ENCODE measurements at regions not wholly inside any gene's neighbourhood (a gene's known extent, or its start where the extent isn't known, plus 50 kb on each side); places are given as distances from the start of the nearest gene placed in this dataset.

DNA sequence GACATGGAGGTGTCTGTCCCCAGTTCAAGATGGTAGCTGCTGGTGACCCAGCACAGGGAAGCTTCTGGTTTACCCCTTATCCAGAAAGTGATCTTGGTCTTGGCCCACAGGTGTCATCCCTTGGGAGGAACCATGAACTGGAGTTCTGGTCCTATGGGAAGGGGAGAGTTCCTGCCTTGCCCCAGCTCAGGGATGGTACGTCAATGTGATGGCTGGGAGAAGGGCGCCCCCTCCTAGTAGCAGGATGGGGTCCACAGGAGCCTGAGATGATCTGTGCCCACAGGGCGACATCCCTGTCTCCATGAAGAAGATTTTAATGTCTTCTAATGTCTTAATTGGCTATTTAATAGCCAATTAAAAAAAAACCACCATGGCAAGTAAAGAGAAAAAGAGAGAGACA, 249.8 kb downstream of the SIPA1L2 start:
- intact Hi-C loops (cut with DNase I, micrococcal nuclease) = no loop called here
- ATAC-seq (no peak), DNase-seq (no peak)

- DNase-seq (no peak), ATAC-seq (no peak)
- intact Hi-C loops (cut with DNase I, micrococcal nuclease) = no loop called here
Measured at GRCh38 chr1:232379063-232379434, 250.9 kb downstream of the SIPA1L2 start.

DNA sequence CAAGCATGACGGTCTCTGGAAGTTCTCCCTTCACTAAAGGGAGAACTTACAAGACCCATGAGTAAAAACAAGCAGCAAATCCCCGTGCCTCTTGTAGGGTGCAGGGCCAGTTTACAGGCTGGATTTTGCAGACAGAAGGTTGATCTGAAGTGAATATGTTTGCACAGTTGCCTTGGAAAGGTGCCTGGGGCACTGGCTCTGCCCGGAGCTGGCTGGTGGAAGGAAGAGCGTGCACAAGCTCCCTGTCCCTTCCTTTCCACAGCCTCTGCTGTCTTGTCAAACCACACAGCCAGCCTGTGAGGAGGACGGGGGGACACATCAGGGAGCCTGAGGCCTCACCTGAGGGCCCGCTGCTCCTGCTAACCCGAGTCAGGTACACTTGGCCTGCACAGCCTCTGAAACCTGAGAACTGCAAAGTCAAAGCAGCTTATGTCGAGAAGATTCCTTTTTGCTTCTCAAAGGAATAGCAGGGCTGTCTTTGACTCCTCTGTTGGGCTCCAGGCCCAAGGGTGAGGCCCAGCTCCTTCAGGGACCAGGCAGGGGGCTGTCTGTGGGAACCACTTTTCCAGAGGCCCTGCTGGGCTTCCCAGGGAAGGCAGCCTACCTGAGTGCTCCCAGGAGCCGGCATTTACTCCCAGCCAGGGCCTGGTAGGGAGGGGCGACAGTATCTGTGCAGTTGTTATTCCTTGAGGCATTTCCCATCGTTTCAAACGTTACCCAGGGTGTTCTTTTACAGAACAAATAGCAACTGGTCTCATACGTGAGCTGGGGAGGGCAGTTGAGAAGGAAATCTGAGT, 251.5 kb downstream of the SIPA1L2 start:
- DNase-seq (no peak), ATAC-seq (peak; percentile 53)
- intact Hi-C loops (cut with DNase I, micrococcal nuclease) = no loop called here

DNA sequence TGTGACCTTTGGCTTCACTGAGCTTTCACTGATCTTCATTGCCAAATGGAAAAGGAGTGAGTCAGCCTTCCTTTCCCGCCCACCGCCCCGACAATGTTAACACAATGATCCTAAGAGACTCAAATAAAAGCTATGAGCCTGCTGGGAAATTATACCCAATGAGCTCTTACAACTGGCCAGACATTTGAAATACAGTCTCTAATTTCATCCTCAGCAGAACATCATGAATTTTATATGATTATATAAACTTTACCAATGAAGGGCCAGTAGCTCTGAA, 252.5 kb downstream of the SIPA1L2 start:
- intact Hi-C loops (cut with DNase I, micrococcal nuclease) = no loop called here
- DNase-seq = peak; percentile 18 to 41
- peak; percentile 75 for ATAC-seq

DNA sequence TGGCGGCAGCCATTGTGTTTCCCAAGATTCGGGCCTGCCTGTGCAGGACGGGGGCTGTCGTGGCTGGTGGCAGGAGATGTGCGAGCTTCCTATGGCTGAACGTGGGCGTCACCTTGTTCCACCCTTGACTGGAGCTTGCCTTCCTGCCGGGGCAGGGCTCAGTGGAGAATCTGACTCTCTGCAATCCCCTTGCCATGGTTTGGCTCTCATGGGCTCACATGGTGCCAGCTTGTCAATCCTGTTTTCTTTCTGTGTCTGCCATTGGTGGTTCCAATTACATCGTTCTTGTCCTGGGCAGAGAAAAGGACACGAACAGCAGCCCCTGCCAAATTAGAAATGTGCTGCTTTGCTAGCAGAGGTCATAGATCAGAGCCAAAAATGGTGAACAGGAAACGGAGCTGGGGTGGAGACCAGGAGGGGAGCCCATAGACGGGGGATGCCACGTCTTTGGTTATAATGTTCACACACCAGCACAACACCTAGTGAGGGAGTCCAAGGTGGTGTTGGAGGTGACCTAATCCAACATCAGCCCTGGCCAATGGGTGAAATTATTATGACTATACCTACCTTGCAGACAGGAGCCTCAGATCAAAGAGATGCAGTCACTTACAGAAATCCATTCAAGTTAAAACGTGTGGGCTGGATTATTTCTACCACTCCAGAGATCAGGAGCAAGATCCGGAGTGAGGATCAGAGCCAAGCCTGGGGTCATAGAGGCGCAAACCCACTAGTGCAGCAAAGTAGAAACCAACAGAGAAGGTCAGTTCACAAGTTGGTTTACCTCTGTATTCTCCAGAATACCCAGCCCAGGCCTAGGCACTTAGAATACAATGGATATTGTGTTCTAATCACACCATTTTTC, 253.1 kb downstream of the SIPA1L2 start:
- ATAC-seq (no peak), DNase-seq (no peak)
- intact Hi-C loops (cut with DNase I, micrococcal nuclease) = no loop called here

DNA sequence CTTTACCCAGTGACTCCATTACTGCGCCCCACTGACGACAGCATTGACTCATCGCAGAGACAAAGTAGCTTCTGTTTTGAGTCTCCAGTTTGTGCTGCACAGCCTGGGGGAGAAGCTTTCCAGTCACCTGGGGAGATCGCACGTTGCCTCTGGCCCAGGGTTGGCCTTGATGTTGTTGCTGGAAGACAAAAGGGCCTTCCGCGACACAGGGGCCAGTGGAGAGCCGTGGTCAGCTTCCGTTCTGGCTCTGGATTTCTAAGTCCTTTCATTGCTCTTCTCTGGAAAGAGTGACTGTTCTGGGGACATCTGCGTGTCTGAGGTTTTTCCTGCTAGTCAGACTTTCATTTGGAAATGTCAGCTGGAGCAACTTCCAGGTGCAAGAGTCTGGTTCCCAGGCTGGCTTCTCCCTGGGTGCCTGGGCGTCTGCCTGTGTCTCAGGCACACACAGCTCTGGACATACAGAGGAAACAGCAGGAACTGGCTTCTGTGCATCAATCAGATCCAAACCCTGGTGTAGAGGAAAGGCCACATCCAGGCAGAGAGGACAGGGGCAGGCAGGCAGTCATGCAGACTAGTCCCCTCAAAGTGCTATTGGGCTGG, 257.0 kb downstream of the SIPA1L2 start:
- intact Hi-C loops (cut with DNase I, micrococcal nuclease) = no loop called here
- no peak for DNase-seq
- no peak for ATAC-seq

DNA sequence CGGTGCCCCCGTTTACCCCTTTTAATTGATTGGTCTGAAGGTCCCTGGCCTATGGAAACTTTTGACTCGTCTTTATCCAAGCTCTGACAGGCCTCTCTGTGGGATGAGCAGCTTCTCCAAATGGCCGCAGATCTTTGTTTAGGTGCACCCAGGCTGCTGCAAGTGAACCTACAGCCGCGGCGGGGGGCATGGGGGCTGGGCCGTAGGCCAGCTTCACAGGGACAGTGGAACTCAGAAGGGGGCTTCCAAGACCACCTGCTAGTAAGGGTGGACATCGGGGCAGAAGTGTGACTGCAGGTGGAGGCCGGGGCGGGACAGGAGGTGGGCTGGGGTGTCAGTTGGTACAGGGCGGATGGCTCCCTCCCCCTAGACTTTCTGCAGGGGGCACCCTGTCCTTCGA, 257.5 kb downstream of the SIPA1L2 start:
- DNase-seq = no peak
- ATAC-seq = no peak
- intact Hi-C loops (cut with DNase I, micrococcal nuclease) = no loop called here

DNA sequence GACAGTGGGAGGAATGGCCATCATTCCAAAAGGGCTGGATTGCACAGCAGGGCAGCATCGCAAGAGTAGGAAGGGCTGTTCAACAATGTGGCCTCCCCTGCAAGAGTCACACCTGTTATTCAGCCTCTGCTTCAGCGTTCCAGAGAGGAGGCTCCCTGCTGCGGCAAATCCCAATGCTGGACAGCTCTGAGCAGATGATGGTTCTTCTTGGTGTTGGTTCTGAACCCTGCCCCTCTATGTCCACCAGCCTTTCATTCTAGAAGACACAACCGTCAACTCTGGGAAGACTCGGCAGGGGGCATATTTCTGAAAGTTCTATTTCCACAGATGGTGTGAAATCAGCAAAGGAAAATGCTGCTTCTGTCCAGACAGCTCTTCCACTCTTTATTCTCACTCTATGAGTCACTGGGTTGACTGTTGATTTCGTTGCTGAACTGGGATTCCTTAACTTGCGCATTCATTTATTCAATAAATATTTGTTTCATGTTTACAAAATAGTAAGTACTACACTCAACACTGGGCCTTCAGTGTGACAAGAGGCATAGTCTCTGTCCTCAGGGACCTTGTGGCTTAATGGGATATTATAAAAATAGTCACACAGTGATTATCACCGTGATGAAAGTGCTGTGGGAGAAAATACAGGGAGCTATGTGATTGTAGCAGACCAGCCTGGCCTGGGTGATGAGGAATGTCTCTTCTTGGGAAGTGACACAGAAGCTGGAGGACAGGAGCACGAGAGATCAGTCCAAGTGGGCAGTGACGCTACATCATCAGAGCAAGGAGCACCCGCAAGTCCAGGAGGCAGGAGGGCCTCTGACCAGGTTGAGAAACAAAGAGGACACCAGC, 260.3 kb downstream of the SIPA1L2 start:
- intact Hi-C loops (cut with DNase I, micrococcal nuclease) = no loop called here
- DNase-seq (no peak), ATAC-seq (no peak)

DNA sequence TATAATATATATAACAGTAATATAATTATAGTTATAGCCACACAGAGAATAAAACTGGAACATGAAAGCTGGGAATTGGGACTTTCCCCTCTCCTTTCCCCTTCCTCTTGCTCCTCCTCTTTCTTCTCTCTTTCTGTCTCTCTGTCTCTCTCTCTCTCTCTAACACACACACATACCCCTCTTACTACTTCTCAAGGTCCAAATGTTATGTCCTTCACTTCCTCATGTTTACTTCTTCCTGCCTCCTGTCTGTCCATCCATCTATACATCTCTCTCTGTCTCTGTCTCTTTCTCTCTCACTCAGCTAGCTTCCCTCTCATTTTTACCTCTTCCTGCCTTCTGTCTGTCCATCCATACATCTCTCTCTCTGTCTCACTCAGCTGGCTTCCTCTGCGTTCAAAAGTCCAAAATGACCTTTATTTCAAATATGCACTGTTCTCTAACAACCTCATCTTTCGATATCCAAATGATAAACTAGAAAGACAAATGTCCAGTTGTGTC, 261.1 kb downstream of the SIPA1L2 start:
- DNase-seq (no peak), ATAC-seq (no peak)
- intact Hi-C loops (cut with DNase I, micrococcal nuclease) = no loop called here

GRCh38 chr1:232367293-232367692, 262.6 kb downstream of the SIPA1L2 start:
- DNase-seq (no peak), ATAC-seq (no peak)
- intact Hi-C loops (cut with DNase I, micrococcal nuclease) = no loop called here

- intact Hi-C loops (cut with DNase I, micrococcal nuclease) = no loop called here
- ATAC-seq (peak; percentile 90), DNase-seq (no peak)
Measured at GRCh38 chr1:232364654-232365382, 265.1 kb downstream of the SIPA1L2 start.

DNA sequence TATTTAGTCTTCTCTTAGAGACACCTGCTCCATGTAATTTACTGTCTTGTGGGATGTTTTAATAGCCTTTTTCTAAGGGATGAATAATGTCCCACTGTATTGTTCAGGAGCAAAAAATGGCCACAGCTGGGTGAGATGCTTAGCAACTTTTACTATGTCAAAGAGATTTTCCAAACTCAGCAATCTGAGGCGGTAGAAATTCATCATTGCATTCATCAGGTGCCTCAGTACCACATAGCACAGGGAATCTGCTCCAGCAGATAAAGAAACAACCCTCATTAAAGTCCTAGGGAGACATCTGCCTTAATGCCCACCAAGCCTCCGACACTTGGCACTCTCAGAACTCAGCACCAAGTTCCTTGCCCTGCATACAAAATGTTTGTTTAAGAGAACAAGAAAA, 266.9 kb downstream of the SIPA1L2 start:
- intact Hi-C loops (cut with DNase I, micrococcal nuclease) = no loop called here
- DNase-seq (no peak), ATAC-seq (no peak)

DNA sequence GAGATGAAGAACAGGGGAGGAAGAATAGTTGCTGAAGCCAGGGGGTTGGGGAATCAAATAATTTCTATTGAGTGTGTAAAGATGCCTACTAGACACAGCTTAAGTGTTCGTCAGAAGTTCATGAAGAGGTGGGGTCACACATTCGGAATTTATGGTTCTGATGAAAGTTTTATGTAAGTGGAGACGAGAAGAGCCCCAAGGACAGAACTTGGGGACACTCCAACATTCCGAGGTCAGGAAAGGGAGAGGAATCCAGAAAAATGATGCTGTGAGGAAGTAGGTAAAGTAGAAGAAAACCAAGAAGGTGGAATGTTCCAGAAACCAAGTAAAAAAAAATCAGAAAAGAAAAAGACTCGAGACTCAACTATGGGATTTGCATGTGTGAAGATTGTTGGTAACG, 272.5 kb downstream of the SIPA1L2 start:
- intact Hi-C loops (cut with DNase I, micrococcal nuclease) = no loop called here
- no peak for ATAC-seq
- no peak for DNase-seq

DNA sequence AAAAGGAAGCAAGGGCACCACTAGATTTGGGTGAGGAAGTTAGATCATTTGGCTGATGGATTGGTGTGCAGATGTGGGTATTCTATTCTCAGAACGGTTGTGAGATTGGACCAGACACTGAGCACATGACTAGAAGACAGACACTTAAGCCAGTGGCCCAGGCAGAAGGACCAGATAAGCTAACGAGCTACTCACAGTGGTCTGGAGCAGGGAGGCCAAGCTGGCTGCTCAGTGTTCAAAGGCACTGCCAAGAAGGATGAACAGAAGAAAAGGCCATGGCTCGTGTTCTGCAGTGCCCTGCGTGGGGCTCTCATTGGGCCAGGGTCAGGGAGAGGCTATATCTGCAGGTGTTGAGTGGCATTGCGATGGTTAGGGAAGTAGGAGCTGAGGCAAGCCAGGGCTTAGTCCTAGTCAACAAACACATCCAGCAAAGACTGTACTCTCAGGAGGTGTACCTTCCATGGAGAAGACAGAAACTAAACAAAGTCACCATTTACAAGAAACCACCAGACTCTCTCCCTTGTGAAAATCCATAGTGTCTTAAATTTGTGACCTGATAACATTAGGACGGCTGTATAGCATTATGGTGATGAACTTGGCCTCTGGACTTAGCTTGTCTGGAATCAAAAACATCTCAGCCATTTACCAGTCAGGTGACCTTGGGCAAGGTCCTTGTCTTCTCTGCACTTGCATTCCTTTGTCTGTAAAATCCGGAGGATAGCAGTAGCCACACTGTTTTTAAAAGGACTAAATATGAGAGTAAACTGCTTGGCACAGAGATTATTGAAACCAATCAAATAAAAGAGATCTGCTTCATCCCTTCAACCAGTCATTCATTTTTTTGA, 274.5 kb downstream of the SIPA1L2 start:
- ATAC-seq (no peak), DNase-seq (no peak)
- intact Hi-C loops (cut with DNase I, micrococcal nuclease) = no loop called here

- no peak for ATAC-seq
- no peak for DNase-seq
- intact Hi-C loops (cut with DNase I, micrococcal nuclease) = no loop called here
Measured at GRCh38 chr1:232353001-232353400, 276.9 kb downstream of the SIPA1L2 start.

DNA sequence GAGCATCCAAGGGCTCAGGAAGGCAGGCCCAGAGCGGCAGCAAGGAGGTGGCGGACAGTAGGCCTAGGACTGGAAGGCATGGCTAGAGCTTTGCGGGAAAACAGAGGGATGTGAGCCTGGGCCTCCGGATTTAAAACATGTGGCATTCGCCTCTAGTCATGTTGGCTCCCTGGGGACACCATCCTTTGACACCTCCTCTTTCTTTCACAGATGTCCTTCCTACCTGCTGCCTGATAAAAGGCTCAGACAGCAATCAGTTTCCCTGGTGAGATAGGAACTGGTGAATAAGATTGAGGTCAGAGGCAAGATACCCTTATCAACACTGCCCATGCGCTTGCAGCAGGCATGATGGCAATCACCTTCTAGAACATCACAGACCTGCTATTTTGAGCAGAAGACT, 277.6 kb downstream of the SIPA1L2 start:
- DNase-seq (no peak), ATAC-seq (no peak)
- intact Hi-C loops (cut with DNase I, micrococcal nuclease) = no loop called here

GRCh38 chr1:232351335-232351734, 278.6 kb downstream of the SIPA1L2 start:
- DNase-seq (no peak), ATAC-seq (no peak)
- intact Hi-C loops (cut with DNase I, micrococcal nuclease) = no loop called here

- ATAC-seq (no peak), DNase-seq (no peak)
- intact Hi-C loops (cut with DNase I, micrococcal nuclease) = no loop called here
Measured at GRCh38 chr1:232346844-232347243, 283.1 kb downstream of the SIPA1L2 start.

Data from left colon (tissue), 2 donors.